GM21529 (cell line): ENCODE measurements at regions not wholly inside any gene's neighbourhood (a gene's known extent, or its start where the extent isn't known, plus 50 kb on each side); places are given as distances from the start of the nearest gene placed in this dataset.
"Not testable (repeated sequence)": the region's sequence is repeated elsewhere in the genome, so short reads cannot be mapped to it uniquely, and the experiment has no call there.

ENCODE experiments used
- ATAC-seq: cut with Tn5 transposase; IDR thresholded peaks from one replicate; pipeline ENCODE4 v1.9.1; 2021; ENCODE audit not compliant: unreplicated experiment

GRCh38 chr17:33927732-33928133, 327.4 kb upstream of the CCL2 start:
- ATAC-seq, result no peak

GRCh38 chr17:33929181-33929724, 325.8 kb upstream of the CCL2 start:
- no peak for ATAC-seq

- ATAC-seq, result not testable (repeated sequence)
Observed at GRCh38 chr17:33931148-33931814, 323.8 kb upstream of the CCL2 start.

GRCh38 chr17:33932996-33933395, 322.1 kb upstream of the CCL2 start:
- no peak for ATAC-seq

GRCh38 chr17:33933576-33933975, 321.5 kb upstream of the CCL2 start:
- no peak for ATAC-seq

- no peak for ATAC-seq
Observed at GRCh38 chr17:33934696-33935095, 320.4 kb upstream of the CCL2 start.

- no peak for ATAC-seq
Observed at GRCh38 chr17:33935822-33936221, 319.3 kb upstream of the CCL2 start.

- ATAC-seq, result no peak
Observed at GRCh38 chr17:33936764-33937163, 318.3 kb upstream of the CCL2 start.

- ATAC-seq, result no peak
Observed at GRCh38 chr17:33939959-33940358, 315.1 kb upstream of the CCL2 start.

- no peak for ATAC-seq
Observed at GRCh38 chr17:33940769-33941370, 314.2 kb upstream of the CCL2 start.

GRCh38 chr17:33941744-33942143, 313.3 kb upstream of the CCL2 start:
- ATAC-seq, result no peak

- ATAC-seq, result no peak
Observed at GRCh38 chr17:33942414-33942813, 312.7 kb upstream of the CCL2 start.

GRCh38 chr17:33944412-33944811, 310.7 kb upstream of the CCL2 start:
- ATAC-seq, result no peak

- ATAC-seq, result no peak
Observed at GRCh38 chr17:33944826-33945225, 310.3 kb upstream of the CCL2 start.

GRCh38 chr17:33945646-33946546, 309.2 kb upstream of the CCL2 start:
- ATAC-seq, result no peak

- no peak for ATAC-seq
Observed at GRCh38 chr17:33947762-33948161, 307.3 kb upstream of the CCL2 start.

- no peak for ATAC-seq
Observed at GRCh38 chr17:33948309-33948708, 306.8 kb upstream of the CCL2 start.

- ATAC-seq, result no peak
Observed at GRCh38 chr17:33949100-33949499, 306.0 kb upstream of the CCL2 start.

GRCh38 chr17:33950061-33950460, 305.0 kb upstream of the CCL2 start:
- no peak for ATAC-seq

GRCh38 chr17:33952425-33952824, 302.7 kb upstream of the CCL2 start:
- no peak for ATAC-seq

GRCh38 chr17:33954597-33954996, 300.5 kb upstream of the CCL2 start:
- ATAC-seq, result no peak

- ATAC-seq, result no peak
Observed at GRCh38 chr17:33955461-33955860, 299.6 kb upstream of the CCL2 start.
